SJCRH30 (cell line): ENCODE measurements at regions not wholly inside any gene's neighbourhood (a gene's known extent, or its start where the extent isn't known, plus 50 kb on each side); places are given as distances from the start of the nearest gene placed in this dataset.

Experiments
- DNase-seq, 2 experiments: peaks; one replicate each; pipeline ENCODE4 v3.0.0-alpha.2; 2015 to 2020
- H3K27ac ChIP-seq: fragments of 250-450 bp; sonication (Bioruptor Pico); 2 replicates; pipeline ENCODE4 v1.5.1; 2020; ENCODE audit warnings: mild to moderate bottlenecking, moderate library complexity
- H3K27me3 ChIP-seq: fragments of 250-450 bp; sonication (Bioruptor Pico); 2 replicates; pipeline ENCODE4 v1.5.1; 2020; ENCODE audit warnings: mild to moderate bottlenecking, moderate library complexity
- H3K36me3 ChIP-seq: fragments of 250-450 bp; sonication (Bioruptor Pico); 2 replicates; pipeline ENCODE4 v1.5.1; 2020; ENCODE audit warnings: mild to moderate bottlenecking, moderate library complexity
- H3K4me1 ChIP-seq: fragments of 250-450 bp; sonication (Bioruptor Pico); 2 replicates; pipeline ENCODE4 v1.5.1; 2020; ENCODE audit warnings: mild to moderate bottlenecking, moderate library complexity
- H3K4me3 ChIP-seq: fragments of 250-450 bp; sonication (Bioruptor Pico); 2 replicates; pipeline ENCODE4 v1.5.1; 2020; ENCODE audit warnings: mild to moderate bottlenecking, moderate library complexity
- H3K9me3 ChIP-seq: fragments of 250-450 bp; sonication (Bioruptor Pico); replicated peaks from 2 replicates; pipeline ENCODE4 v1.5.1; 2020; ENCODE audit warnings: mild to moderate bottlenecking, moderate library complexity

GRCh38 chr18:27854631-27855030 lies 322.3 kb downstream of the CDH2 start:
- Histone ChIP-seq H3K36me3 (no peaks in the 10 kb centered on the region), H3K4me3 (no peak overlapping the region), H3K9me3 (no peaks in the 10 kb centered on the region), H3K27ac (no peak overlapping the region), H3K27me3 (no peaks in the 10 kb centered on the region), H3K4me1 (no peaks in the 10 kb centered on the region)
- no peak for DNase-seq

DNA sequence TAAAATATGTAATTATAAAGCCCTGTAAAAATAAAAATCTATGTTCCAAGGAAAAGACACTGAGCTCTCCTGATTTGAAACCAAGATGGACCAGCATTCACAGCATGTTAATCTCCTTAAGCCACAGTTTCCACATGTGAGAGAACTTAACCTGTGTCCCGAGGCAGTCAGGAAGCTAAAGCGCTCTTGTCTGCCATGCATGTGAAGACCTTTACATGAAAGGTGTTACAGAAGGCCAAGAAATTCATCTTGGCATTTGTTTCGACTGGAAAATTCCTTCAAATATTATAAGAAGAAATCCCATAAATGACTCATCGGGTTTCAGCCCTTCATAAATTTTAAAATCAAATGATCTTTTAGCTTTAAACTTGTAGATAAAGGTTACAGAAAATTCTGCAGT lies 328.6 kb downstream of the CDH2 start:
- no peak overlapping the region for H3K27ac ChIP-seq
- DNase-seq: no peak

DNA sequence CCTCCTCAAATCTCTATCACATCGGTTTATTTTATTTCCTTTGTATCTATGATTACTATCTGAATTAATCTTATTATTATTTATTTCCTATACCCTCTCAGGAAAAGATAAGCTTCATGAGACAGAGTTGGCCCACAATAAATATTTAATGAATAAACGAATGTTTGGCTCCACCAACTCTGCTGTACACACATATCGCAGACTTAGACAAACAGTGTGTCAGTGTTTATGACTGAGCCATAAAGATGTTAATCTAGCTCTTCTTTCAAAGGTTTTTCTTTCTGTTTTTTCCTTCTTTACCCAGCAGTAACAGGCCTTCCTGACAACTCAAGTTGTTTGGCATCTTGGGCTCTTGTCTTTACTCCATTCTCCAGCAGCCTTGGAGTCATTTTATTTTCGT lies 329.5 kb downstream of the CDH2 start:
- Histone ChIP-seq H3K4me1 (no peaks in the 10 kb centered on the region), H3K36me3 (no peaks in the 10 kb centered on the region), H3K27me3 (no peaks in the 10 kb centered on the region), H3K27ac (no peak overlapping the region), H3K4me3 (no peak overlapping the region), H3K9me3 (no peaks in the 10 kb centered on the region)
- no peak for DNase-seq

More for the DNA sequence above, 328.6 kb downstream of the CDH2 start:
- Histone ChIP-seq H3K4me3 (no peak overlapping the region), H3K4me1 (no peaks in the 10 kb centered on the region), H3K27me3 (no peaks in the 10 kb centered on the region), H3K9me3 (no peaks in the 10 kb centered on the region), H3K36me3 (no peaks in the 10 kb centered on the region)

DNA sequence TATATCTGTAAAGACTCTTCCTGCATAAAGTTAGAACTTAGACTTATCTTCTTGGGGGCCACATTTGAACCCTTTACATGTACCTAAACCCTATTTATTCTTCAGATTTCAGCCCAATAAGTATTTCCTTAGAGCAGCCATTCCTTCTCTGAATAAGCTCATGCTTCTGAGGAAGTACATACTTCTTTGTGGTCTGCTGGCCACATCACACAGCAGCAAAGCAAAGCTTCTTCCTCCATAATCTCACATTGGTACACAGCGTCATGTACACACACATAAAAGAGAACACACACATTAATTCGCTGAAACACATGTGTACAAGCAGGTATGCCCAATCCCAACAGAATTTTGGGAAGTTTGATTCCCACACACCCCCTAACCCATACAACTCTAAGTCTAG lies 331.0 kb downstream of the CDH2 start:
- Histone ChIP-seq H3K4me1 (no peaks in the 10 kb centered on the region), H3K27me3 (no peaks in the 10 kb centered on the region), H3K27ac (no peak overlapping the region), H3K9me3 (no peaks in the 10 kb centered on the region), H3K36me3 (no peaks in the 10 kb centered on the region), H3K4me3 (no peak overlapping the region)
- no peak for DNase-seq

DNA sequence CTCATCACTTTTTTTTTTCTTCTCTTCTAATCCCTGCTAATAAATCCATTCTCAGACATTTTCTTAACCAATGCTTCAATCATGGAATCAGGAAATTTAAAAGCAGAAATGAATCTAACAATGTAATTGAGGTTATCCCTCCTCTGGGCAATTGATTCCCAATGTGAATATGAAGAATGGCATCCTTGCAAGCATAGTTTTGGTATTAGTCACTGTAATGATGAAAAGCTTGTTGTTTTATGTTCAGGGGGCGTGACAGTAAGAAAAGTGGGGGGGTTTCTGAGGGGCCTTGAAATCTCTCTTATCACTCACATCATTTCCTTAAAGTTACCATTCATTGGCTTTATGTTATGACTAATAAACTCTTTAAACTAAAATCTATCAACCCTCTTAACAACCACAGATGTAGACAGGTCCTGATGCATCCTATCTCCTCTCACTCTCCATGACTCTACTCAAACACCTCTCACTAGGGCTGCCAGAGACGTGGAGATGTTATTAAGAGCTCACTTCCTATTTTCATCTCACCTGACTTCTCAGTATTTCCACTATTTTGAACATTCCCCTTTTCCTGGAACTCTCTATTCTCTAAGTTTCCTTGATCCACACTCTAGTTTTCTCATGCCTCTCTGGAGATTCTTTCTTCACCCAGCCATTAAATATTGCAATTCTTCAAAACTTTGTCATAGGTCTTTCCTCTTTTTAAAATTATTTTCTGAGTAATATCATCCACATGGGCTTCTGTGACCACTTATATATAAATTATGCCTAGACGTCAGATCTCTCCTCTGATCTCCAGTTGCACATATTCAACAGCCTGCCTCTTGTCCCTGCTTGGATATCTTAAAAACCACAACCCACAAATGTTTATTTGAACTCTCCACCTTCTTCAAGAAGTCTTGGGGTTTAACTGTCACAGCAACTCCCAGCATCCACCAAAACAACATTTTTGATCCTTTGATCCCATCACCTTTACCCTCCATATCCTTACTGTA lies 332.9 kb downstream of the CDH2 start:
- no peak for DNase-seq
- H3K27ac ChIP-seq: no peak overlapping the region

GRCh38 chr18:27839141-27839540 lies 337.8 kb downstream of the CDH2 start:
- peak in 1 of 2 experiments; percentile 4 for DNase-seq
- Histone ChIP-seq H3K27ac (no peak overlapping the region), H3K9me3 (no peaks in the 10 kb centered on the region), H3K4me3 (no peak overlapping the region), H3K36me3 (no peaks in the 10 kb centered on the region), H3K4me1 (no peaks in the 10 kb centered on the region), H3K27me3 (no peaks in the 10 kb centered on the region)

More for the DNA sequence above, 332.9 kb downstream of the CDH2 start:
- H3K4me1 ChIP-seq: no peaks in the 10 kb centered on the region
- no peaks in the 10 kb centered on the region for H3K36me3 ChIP-seq
- H3K9me3 ChIP-seq: no peaks in the 10 kb centered on the region
- no peaks in the 10 kb centered on the region for H3K27me3 ChIP-seq
- no peak overlapping the region for H3K4me3 ChIP-seq

- Histone ChIP-seq H3K27ac (no peak overlapping the region), H3K36me3 (no peaks in the 10 kb centered on the region), H3K9me3 (no peaks in the 10 kb centered on the region), H3K4me3 (no peak overlapping the region), H3K27me3 (no peaks in the 10 kb centered on the region), H3K4me1 (no peaks in the 10 kb centered on the region)
- DNase-seq: no peak
These were observed 338.7 kb downstream of the CDH2 start for GRCh38 chr18:27838225-27838624.

DNA sequence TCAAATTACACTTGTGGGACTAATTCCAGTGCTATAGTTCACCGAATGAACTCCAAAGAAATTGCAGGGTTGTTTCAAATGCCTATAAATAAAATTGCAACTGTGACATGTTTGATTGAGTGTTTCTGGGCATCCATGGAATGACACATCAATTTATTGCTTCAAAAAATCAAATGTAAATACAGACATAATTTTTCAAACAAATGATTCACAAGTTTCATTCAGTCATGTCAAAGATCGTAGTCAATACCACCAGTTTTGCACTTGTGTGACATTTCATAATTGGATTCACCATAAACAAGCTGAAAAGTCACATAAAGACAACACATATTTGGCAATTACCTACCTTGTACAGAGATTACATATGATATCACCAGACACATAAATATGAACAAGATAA lies 350.8 kb downstream of the CDH2 start:
- Histone ChIP-seq H3K4me3 (no peak overlapping the region), H3K27ac (no peak overlapping the region), H3K9me3 (no peaks in the 10 kb centered on the region), H3K27me3 (no peaks in the 10 kb centered on the region), H3K36me3 (no peaks in the 10 kb centered on the region), H3K4me1 (no peaks in the 10 kb centered on the region)
- no peak for DNase-seq

DNA sequence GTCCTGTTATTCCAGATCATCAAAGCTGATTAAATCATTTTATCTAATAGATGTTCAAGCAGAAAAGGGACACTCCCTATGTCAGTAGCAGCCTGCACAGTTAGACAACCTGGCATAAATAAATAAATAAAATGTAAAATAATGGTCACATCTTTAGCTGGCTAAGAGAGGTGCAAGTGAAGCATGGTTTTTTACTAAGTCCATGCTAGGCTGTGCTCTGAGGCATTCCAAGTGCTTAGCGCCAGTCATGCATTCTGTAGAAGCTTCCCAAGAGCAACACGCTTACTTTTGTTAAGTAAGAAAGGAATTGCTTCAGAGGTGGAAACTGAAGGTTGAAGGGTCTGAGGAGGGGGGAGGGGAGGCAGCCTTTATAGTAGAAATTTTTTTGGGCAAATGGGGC lies 351.2 kb downstream of the CDH2 start:
- H3K36me3 ChIP-seq: no peaks in the 10 kb centered on the region
- no peak overlapping the region for H3K27ac ChIP-seq
- H3K4me3 ChIP-seq: no peak overlapping the region
- no peaks in the 10 kb centered on the region for H3K4me1 ChIP-seq
- no peaks in the 10 kb centered on the region for H3K9me3 ChIP-seq
- DNase-seq: no peak
- H3K27me3 ChIP-seq: no peaks in the 10 kb centered on the region

GRCh38 chr18:27824841-27825681 lies 351.9 kb downstream of the CDH2 start:
- Histone ChIP-seq H3K9me3 (no peaks in the 10 kb centered on the region), H3K4me3 (no peak overlapping the region), H3K4me1 (no peaks in the 10 kb centered on the region), H3K27me3 (no peaks in the 10 kb centered on the region), H3K36me3 (no peaks in the 10 kb centered on the region), H3K27ac (no peak overlapping the region)
- DNase-seq: no peak

DNA sequence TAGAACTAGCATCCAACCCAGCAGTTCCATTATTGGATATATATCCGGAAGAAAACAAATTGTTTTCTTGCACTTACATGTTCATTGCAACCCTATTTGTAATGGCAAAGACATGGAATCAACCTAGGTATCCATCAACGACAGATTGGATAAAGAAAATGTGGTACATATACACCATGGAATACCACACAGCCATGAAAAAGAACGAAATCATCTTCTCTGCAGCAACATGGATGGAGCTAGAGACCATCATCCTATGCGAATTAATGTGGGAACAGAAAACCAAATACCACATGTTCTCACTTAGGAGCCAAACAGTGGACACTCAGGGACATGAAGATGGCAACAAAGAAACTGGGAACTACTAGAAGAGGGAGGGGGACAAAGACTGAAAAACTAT lies 352.7 kb downstream of the CDH2 start:
- H3K27me3 ChIP-seq: no peaks in the 10 kb centered on the region

DNA sequence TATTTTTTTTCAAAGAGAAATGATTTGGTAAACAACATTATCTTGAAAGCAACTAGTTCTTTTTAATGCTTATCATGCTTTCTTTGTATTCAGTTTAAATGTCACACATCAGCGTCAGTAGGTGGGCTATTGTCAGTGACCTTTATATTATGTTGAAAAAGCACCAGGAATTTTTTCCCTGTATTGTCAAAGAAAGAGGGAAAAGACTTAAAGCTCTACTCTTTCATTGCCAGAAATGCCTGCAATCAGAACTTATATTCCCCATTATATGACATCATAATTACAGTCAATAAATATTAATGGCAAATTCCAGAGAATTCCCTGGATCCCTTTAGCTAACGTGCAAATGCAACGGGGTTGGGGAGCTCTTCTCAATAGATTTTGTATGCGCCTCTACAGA lies 353.9 kb downstream of the CDH2 start:
- Histone ChIP-seq H3K27ac (no peak overlapping the region), H3K4me1 (no peaks in the 10 kb centered on the region), H3K9me3 (no peaks in the 10 kb centered on the region), H3K27me3 (no peaks in the 10 kb centered on the region), H3K36me3 (no peaks in the 10 kb centered on the region), H3K4me3 (no peak overlapping the region)
- DNase-seq: no peak

More for the DNA sequence above, 352.7 kb downstream of the CDH2 start:
- H3K9me3 ChIP-seq: no peaks in the 10 kb centered on the region
- no peak for DNase-seq
- no peaks in the 10 kb centered on the region for H3K4me1 ChIP-seq
- no peaks in the 10 kb centered on the region for H3K36me3 ChIP-seq
- H3K27ac ChIP-seq: no peak overlapping the region
- H3K4me3 ChIP-seq: no peak overlapping the region

GRCh38 chr18:27808683-27809082 lies 368.2 kb downstream of the CDH2 start:
- Histone ChIP-seq H3K27ac (no peak overlapping the region), H3K27me3 (no peaks in the 10 kb centered on the region), H3K4me1 (no peaks in the 10 kb centered on the region), H3K36me3 (no peaks in the 10 kb centered on the region), H3K4me3 (no peak overlapping the region), H3K9me3 (no peaks in the 10 kb centered on the region)
- no peak for DNase-seq

DNA sequence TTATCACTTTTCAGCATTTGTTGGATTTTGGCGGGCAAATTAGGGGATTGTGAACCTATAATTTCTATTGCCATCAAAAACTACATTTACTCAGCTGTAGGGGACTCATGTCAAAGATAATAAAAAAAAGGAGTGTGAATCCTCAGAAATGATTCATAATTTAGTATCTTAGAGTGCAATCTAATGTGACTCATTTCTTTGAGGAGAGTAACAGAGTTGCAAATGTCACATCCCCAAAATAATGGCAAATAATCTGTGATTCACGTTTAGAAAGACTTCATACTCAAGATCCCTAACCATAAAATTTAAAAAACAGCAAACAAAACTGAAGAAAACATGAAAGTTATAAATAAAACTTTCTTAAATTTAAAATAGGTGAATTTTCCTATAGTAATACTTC lies 373.0 kb downstream of the CDH2 start:
- Histone ChIP-seq H3K9me3 (no peaks in the 10 kb centered on the region), H3K4me1 (no peaks in the 10 kb centered on the region), H3K36me3 (no peaks in the 10 kb centered on the region), H3K27ac (no peak overlapping the region), H3K27me3 (no peaks in the 10 kb centered on the region), H3K4me3 (no peak overlapping the region)
- no peak for DNase-seq

DNA sequence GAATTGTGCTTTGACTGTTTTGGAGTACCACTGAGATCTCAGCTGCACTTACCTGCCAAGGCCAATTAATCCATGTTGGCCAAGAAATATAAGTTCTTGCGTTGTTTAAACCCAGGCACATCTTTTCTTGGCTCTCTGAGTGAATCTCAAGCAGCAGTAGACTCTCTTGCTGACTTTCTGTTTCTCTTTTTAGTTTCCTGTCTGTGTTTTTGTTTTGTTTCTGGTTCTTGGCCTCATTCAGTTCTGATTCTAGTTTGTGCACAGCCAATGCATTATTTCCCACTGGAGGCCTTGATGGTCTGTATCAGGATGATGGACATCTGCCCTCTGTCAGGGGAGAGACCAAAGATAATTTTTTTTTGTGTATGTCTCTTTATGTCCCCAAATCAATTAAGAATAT lies 379.4 kb downstream of the CDH2 start:
- Histone ChIP-seq H3K4me1 (no peaks in the 10 kb centered on the region), H3K36me3 (no peaks in the 10 kb centered on the region), H3K27me3 (no peaks in the 10 kb centered on the region), H3K4me3 (no peak overlapping the region), H3K9me3 (no peaks in the 10 kb centered on the region), H3K27ac (no peak overlapping the region)
- DNase-seq: no peak
